WI38 (cell line): ENCODE measurements at regions not wholly inside any gene's neighbourhood (a gene's known extent, or its start where the extent isn't known, plus 50 kb on each side); places are given as distances from the start of the nearest gene placed in this dataset.

Experiments
- H3K4me3 ChIP-seq: 2 replicates; pipeline ENCODE4 v1.5.1; 2011; ENCODE audit warnings: low read depth, mild to moderate bottlenecking, control low read depth, low read length
- CTCF ChIP-seq: IDR thresholded peaks from 2 replicates; pipeline ENCODE4 v1.5.1; 2012; ENCODE audit warnings: low read depth, mild to moderate bottlenecking, control low read depth, low read length

DNA sequence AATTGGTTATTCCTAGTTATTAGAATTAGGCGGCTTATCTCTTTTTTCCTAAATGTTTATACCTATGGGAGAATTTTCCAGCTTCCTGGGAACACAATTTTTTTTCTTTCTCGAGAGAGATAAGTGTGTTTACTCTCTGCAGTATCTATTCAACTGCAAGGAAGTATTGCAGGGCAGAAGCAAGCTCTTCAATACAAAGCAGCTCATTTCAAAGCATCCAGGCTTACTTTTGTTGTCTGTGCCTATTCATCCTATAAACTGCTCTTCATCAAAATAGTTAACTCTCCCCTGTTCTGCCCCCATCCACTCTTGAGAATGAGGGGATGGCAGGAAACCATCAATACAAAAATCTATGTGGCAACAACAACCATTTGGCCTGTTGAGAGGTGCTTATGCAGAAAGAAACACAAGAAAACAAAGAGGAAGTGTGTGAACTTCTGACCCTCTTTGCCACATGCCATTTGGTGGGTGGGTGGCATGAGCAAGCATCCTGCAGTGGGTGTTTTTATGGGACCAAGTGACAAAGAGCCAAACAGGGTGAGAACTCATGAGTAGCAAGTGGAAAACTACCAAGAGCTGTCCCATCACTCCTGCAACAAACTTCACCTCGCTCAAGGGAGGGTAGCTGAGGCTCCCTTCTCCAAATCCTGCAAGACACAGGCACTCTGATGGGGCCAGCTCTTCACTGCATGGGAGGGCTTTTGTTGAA lies 50.6 kb upstream of the MRPS6 start:
- H3K4me3 ChIP-seq, result no peak overlapping the region
- no peak for TF ChIP-seq CTCF

DNA sequence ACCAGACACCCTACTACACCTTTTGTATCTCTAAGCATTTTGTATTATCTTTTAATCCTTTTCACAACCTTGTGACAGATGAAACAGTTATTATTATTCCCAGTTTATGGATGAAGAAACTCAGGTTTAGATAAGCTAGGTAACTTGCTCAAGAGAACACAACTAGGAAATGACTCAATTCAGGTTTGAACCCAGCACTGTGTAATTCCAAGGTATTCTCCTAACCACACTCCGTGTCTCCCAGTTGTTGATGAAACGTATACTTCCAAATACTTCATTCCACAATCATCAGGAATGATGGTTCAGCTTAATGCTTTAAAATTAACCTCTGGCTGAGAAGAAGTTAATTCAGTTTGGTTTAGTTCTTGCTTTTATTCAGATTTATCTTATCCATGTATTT lies 51.7 kb upstream of the MRPS6 start:
- H3K4me3 ChIP-seq, result no peak overlapping the region
- no peak for TF ChIP-seq CTCF

- H3K4me3 ChIP-seq, result no peak overlapping the region
- no peak for TF ChIP-seq CTCF
These were observed 52.3 kb upstream of the MRPS6 start for GRCh38 chr21:34020983-34021553.

DNA sequence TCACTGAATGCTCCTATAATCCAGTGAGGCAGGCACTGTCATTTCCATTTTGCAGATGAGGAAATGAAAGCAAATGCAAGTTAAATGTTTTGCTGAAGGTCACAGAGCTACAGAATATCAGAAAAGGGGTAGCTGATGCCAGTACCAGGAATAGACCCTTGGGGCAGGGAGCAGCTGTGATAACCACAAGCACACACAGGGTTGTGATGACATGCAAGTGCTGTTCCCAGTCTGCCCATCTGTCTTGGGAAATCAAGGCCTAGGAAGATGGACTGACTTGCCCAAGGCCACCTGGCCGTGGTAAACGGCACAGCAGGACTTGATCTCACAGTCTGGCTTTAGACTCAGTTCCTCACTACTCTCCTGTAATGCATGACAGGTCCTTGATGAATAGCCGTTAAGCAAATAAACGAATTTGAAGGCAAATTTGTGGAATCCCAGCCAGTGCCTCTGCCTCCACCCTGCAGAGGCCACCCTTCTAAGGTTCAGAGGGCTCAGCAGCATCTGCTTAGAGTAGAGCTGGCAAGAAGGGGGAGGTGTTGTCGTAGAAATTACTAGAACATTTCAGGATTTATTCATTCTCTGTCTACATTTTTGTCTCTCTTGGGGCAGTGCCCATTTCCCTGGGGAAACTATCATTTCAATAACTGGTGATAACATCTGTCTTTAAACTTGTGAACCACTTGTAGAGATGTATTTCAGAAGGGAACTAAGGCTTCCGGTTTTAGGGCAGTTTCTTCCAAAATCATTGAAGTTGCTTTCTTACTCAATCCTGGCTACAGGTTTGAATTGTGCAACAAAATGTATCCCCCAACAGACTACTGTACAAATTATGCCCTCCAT lies 53.2 kb upstream of the MRPS6 start:
- no peak overlapping the region for H3K4me3 ChIP-seq
- no peak for TF ChIP-seq CTCF

DNA sequence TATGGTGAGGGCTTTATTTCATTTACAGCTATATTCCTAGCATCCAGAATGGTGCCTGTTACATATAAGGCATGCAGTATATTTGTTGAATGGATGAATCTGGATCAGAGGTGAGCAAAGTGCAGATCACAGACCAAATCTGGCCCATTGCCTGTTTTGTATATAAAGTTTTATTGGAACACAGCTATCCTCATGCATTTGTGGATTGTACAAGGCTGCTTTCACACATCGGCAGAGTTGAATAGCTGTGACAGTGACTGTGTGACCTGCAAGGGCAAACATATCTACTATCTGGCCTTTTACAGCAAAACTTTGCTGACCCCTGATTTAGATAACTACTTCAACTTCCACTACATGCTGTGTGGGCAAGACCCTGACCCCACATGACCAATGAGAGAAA lies 54.0 kb upstream of the MRPS6 start:
- TF ChIP-seq CTCF, result no peak
- H3K4me3 ChIP-seq, result no peak overlapping the region

- H3K4me3 ChIP-seq, result no peak overlapping the region
- no peak for TF ChIP-seq CTCF
These were observed 54.5 kb upstream of the MRPS6 start for GRCh38 chr21:34018910-34019309.

DNA sequence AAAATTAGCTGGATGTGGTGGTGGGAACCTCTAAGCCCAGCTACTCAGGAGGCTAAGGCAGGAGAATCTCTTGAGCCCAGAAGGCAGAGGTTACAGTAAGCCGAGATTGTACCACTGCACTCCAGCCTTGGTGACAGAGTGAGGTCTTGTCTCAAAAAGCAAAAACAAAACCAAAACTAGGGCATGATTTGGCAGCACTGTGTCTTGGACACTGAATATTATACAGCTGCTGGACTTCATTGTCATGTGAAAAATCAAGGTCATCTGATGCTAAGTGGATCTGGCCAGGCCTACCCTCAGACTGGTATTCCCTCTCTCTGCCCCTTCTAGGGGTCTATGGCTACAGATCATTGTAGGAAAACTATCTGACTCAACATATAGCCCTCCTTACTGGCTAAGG lies 55.2 kb upstream of the MRPS6 start:
- no peak for TF ChIP-seq CTCF
- H3K4me3 ChIP-seq, result no peak overlapping the region
